HCT116 (cell line): ENCODE measurements at regions not wholly inside any gene's neighbourhood (a gene's known extent, or its start where the extent isn't known, plus 50 kb on each side); places are given as distances from the start of the nearest gene placed in this dataset.

Experiments
- ATAC-seq: fragments of 200-7000 bp; cut with Tn5 transposase; 2 replicates; pipeline ENCODE4 v1.9.1; 2020; ENCODE audit warnings: mild to moderate bottlenecking, moderate library complexity
- BruUV-seq: library from RNA; stranded (reverse); fragments of 400-500 nt; replicated peaks from 2 replicates; lab custom pipeline; 2021; lab: Mats Ljungman, UMichigan
- CTCF ChIA-PET: fragments of 300-600 bp; sonication (Branson Sonifier 250); formaldehyde crosslinking; loops from one replicate; lab custom pipeline; 2021; ENCODE audit warnings: antibody characterized with exemption; lab: Charles Lee
- POLR2A ChIA-PET: fragments of 300-600, 350-600 bp; sonication (Branson Sonifier 250); formaldehyde crosslinking; loops from one replicate; lab custom pipeline; 2021; ENCODE audit warnings: antibody characterized with exemption; lab: Charles Lee
- RAD21 ChIA-PET, 2 experiments: fragments of 300-600 bp; sonication (Branson Sonifier 250); formaldehyde crosslinking; loops; one replicate each; lab custom pipeline; 2023; ENCODE audit warnings: low total read pairs in 2 of 2; ENCODE audit not compliant: uncharacterized antibody in 2 of 2, unreplicated experiment in 2 of 2, low non-redundant PET in 1 of 2; lab: Charles Lee
- DNase-seq: peaks from one replicate; pipeline ENCODE4 v3.0.0-alpha.2; 2010; ENCODE audit warnings: low read depth, low spot score
- H2AFZ ChIP-seq: fragments of 200-600 bp; shearing (Covaris generic), sonication (generic); 2 replicates; pipeline ENCODE4 v1.6.1; 2017; ENCODE audit warnings: low read depth, mixed run types, mixed read lengths, antibody characterized with exemption, low read length; ENCODE audit not compliant: poor library complexity, severe bottlenecking
- H3K27ac ChIP-seq: 2 replicates; pipeline ENCODE4 v1.5.1; 2012; ENCODE audit warnings: low read depth, low read length
- H3K27me3 ChIP-seq: fragments of 200-600 bp; sonication (generic); 2 replicates; pipeline ENCODE4 v1.6.1; 2016; ENCODE audit warnings: mixed run types, low read length, mixed read lengths; ENCODE audit not compliant: insufficient read depth
- H3K36me3 ChIP-seq, 2 experiments: fragments of 200-500 bp in 1 of 2; fragments of 200-600 bp in 1 of 2; sonication (Bioruptor generic) in 1 of 2; sonication (generic) in 1 of 2; 2 replicates each; pipeline versions ENCODE4 v1.5.1 to v1.6.1; 2014 to 2016; ENCODE audit warnings: low read length in 2 of 2, inconsistent platforms in 1 of 2, mixed read lengths in 1 of 2, mixed run types in 1 of 2; ENCODE audit not compliant: insufficient read depth in 2 of 2, control insufficient read depth in 1 of 2
- H3K4me1 ChIP-seq, 2 experiments: fragments of 200-600 bp in 1 of 2; sonication (generic) in 1 of 2; 2 replicates each; pipeline versions ENCODE4 v1.5.1 to v1.6.1; 2012 to 2017; ENCODE audit warnings: low read length in 2 of 2, inconsistent platforms in 1 of 2, mild to moderate bottlenecking in 1 of 2, mixed read lengths in 1 of 2, mixed run types in 1 of 2, moderate library complexity in 1 of 2; ENCODE audit not compliant: insufficient read depth in 2 of 2, control insufficient read depth in 1 of 2
- H3K4me2 ChIP-seq: fragments of 200-600 bp; sonication (generic); 2 replicates; pipeline ENCODE4 v1.6.1; 2017; ENCODE audit warnings: mixed run types, low read length, mixed read lengths
- H3K4me3 ChIP-seq, 2 experiments: fragments of 200-600 bp in 1 of 2; sonication (generic) in 1 of 2; replicated peaks in 1 of 2; 2 replicates each; pipeline ENCODE4 v1.5.1; 2011 to 2016; ENCODE audit warnings: low read length in 2 of 2, control low read depth in 1 of 2, low read depth in 1 of 2, mild to moderate bottlenecking in 1 of 2, mixed read lengths in 1 of 2, mixed run types in 1 of 2
- H3K79me2 ChIP-seq: fragments of 200-600 bp; sonication (generic); 2 replicates; pipeline ENCODE4 v1.6.1; 2017; ENCODE audit warnings: mild to moderate bottlenecking, mixed run types, low read length, moderate library complexity, mixed read lengths; ENCODE audit not compliant: insufficient read depth
- H3K9ac ChIP-seq: fragments of 200-600 bp; sonication (generic); 2 replicates; pipeline ENCODE4 v1.6.1; 2016; ENCODE audit warnings: low read length, mixed read lengths
- H3K9me2 ChIP-seq: fragments of 200-600 bp; sonication (generic), shearing (Covaris generic); 2 replicates; pipeline ENCODE4 v1.6.1; 2017; ENCODE audit warnings: mixed run types, mild to moderate bottlenecking, moderate library complexity; ENCODE audit not compliant: insufficient read depth
- H3K9me3 ChIP-seq, 2 experiments: fragments of 200-500 bp in 1 of 2; fragments of 200-600 bp in 1 of 2; sonication (Bioruptor generic) in 1 of 2; sonication (generic) in 1 of 2; 2 replicates each; pipeline ENCODE4 v1.6.1; 2014 to 2017; ENCODE audit warnings: low read length in 2 of 2, mixed read lengths in 2 of 2, inconsistent platforms in 1 of 2, low read depth in 1 of 2, mild to moderate bottlenecking in 1 of 2, mixed run types in 1 of 2, moderate library complexity in 1 of 2; ENCODE audit not compliant: control insufficient read depth in 1 of 2, insufficient read depth in 1 of 2
- H4K20me1 ChIP-seq: fragments of 200-600 bp; sonication (generic), shearing (Covaris generic); 2 replicates; pipeline ENCODE4 v1.6.1; 2017; ENCODE audit warnings: mixed run types, mild to moderate bottlenecking, moderate library complexity; ENCODE audit not compliant: insufficient read depth
- CBX3 ChIP-seq: IDR thresholded peaks from 2 replicates; pipeline ENCODE4 v1.6.1; 2012; ENCODE audit warnings: low read depth
- CEBPB ChIP-seq: IDR thresholded peaks from 2 replicates; pipeline ENCODE4 v1.6.1; 2012; ENCODE audit warnings: low read depth
- CTCF ChIP-seq, 3 experiments: fragments of 200-600 bp in 1 of 3; sonication (generic) in 1 of 3; IDR thresholded peaks in 2 of 3; conservative IDR thresholded peaks in 1 of 3; 2 replicates each; pipeline ENCODE4 v1.5.1; 2012 to 2017; ENCODE audit warnings: low read depth in 2 of 3, low read length in 2 of 3, antibody characterized with exemption in 1 of 3, borderline replicate concordance in 1 of 3, control low read depth in 1 of 3, mild to moderate bottlenecking in 1 of 3, mixed read lengths in 1 of 3, mixed run types in 1 of 3, moderate library complexity in 1 of 3; ENCODE audit not compliant: insufficient read depth in 1 of 3
- EGR1 ChIP-seq: IDR thresholded peaks from 2 replicates; pipeline ENCODE4 v1.6.1; 2012; ENCODE audit warnings: low read depth
- ELF1 ChIP-seq: IDR thresholded peaks from 2 replicates; pipeline ENCODE4 v1.6.1; 2012; ENCODE audit warnings: low read depth, borderline replicate concordance
- EZH2 ChIP-seq: fragments of 200-600 bp; sonication (generic); IDR thresholded peaks from 2 replicates; pipeline ENCODE4 v1.6.1; 2017; ENCODE audit warnings: antibody characterized with exemption, mixed run types
- EZH2phosphoT487 ChIP-seq: fragments of 200-600 bp; IDR thresholded peaks from 2 replicates; pipeline ENCODE4 v1.6.1; 2018; ENCODE audit warnings: antibody characterized with exemption, borderline replicate concordance
- FOSL1 ChIP-seq: IDR thresholded peaks from 2 replicates; pipeline ENCODE4 v1.6.1; 2012; ENCODE audit warnings: low read depth
- JUND ChIP-seq: IDR thresholded peaks from 2 replicates; pipeline ENCODE4 v1.6.1; 2012
- MAX ChIP-seq: IDR thresholded peaks from 2 replicates; pipeline ENCODE4 v1.6.1; 2012
- RAD21 ChIP-seq: IDR thresholded peaks from 2 replicates; pipeline ENCODE4 v1.6.1; 2012; ENCODE audit warnings: low read depth, mild to moderate bottlenecking
- REST ChIP-seq: IDR thresholded peaks from 2 replicates; pipeline ENCODE4 v1.6.1; 2012; ENCODE audit warnings: low read depth
- SIN3A ChIP-seq: IDR thresholded peaks from 2 replicates; pipeline ENCODE4 v1.6.1; 2012; ENCODE audit warnings: low read depth
- SP1 ChIP-seq: IDR thresholded peaks from 2 replicates; pipeline ENCODE4 v1.6.1; 2012; ENCODE audit warnings: low read depth
- SRF ChIP-seq: IDR thresholded peaks from 2 replicates; pipeline ENCODE4 v1.6.1; 2012; ENCODE audit warnings: low read depth
- TCF7L2 ChIP-seq: IDR thresholded peaks from 2 replicates; pipeline ENCODE4 v1.7.0; 2011; ENCODE audit warnings: borderline replicate concordance, inconsistent platforms; ENCODE audit not compliant: insufficient read depth, insufficient read length; ENCODE audit errors: extremely low read depth
- YY1 ChIP-seq: IDR thresholded peaks from 2 replicates; pipeline ENCODE4 v1.6.1; 2011; ENCODE audit warnings: low read length, low read depth, moderate library complexity, mild to moderate bottlenecking; ENCODE audit not compliant: insufficient replicate concordance; ENCODE audit errors: extremely low read depth
- ZBTB33 ChIP-seq: IDR thresholded peaks from 2 replicates; pipeline ENCODE4 v1.6.1; 2011; ENCODE audit warnings: mild to moderate bottlenecking, low read length, moderate library complexity; ENCODE audit not compliant: insufficient replicate concordance; ENCODE audit errors: extremely low read depth
- ZFX ChIP-seq: fragments of 450-650 bp; IDR thresholded peaks from 2 replicates; pipeline ENCODE4 v1.6.1; 2017
- ZNF274 ChIP-seq: fragments of 200-500 bp; sonication (Bioruptor generic); IDR thresholded peaks from 2 replicates; pipeline ENCODE4 v1.6.1; 2014; ENCODE audit warnings: mild to moderate bottlenecking, low read depth, low read length, inconsistent platforms
- intact Hi-C: fragments of 100-400 bp; cut with micrococcal nuclease; formaldehyde crosslinking; loops from 2 replicates; pipeline ENCODE4 v1.10.0; 2022

- CTCF ChIA-PET: no interaction called here
- BruUV-seq: no TSS peak
- no peak overlapping the region for H2AFZ ChIP-seq
Observed at GRCh38 chr22:41034706-41035105, 57.7 kb upstream of the EP300 start.

More at GRCh38 chr22:41034706-41035105, 57.7 kb upstream of the EP300 start:
- Histone ChIP-seq H3K4me1 (peaks cover 0 to 7% of the 10 kb centered on the region in 2 experiments; a peak in 1 of 4 replicates), H3K9me2 (no peaks in the 10 kb centered on the region), H3K9me3 (no peaks in the 10 kb centered on the region), H3K36me3 (no peaks in the 10 kb centered on the region), H3K4me2 (no peak overlapping the region), H3K27me3 (no peaks in the 10 kb centered on the region), H3K79me2 (no peaks in the 10 kb centered on the region), H3K27ac (no peak overlapping the region), H4K20me1 (no peaks in the 10 kb centered on the region), H3K9ac (no peak overlapping the region), H3K4me3 (no peak overlapping the region)
- ATAC-seq (no peak), DNase-seq (no peak)
- ChIA-PET POLR2A (no interaction called here), RAD21 (no interaction called here)
- intact Hi-C loops: no loop called here
- no peak for TF ChIP-seq ZBTB33
- no peak for TF ChIP-seq REST
- TF ChIP-seq FOSL1: no peak
- TF ChIP-seq ELF1: no peak
- no peak for TF ChIP-seq CBX3
- TF ChIP-seq SRF: no peak
- no peak for TF ChIP-seq JUND
- no peak for TF ChIP-seq ZFX
- no peak for TF ChIP-seq EGR1
- TF ChIP-seq MAX: no peak
- no peak for TF ChIP-seq RAD21
- TF ChIP-seq ZNF274: no peak
- no peak for TF ChIP-seq EZH2phosphoT487
- no peak for TF ChIP-seq YY1
- TF ChIP-seq EZH2: no peak
- TF ChIP-seq SP1: no peak
- no peak for TF ChIP-seq CEBPB
- TF ChIP-seq CTCF (IDR thresholded peaks at IDR 0.05 in 2 of 3, conservative IDR thresholded peaks at IDR 0.05 in 1 of 3; ENCODE audit: borderline replicate concordance in 1 of 3, insufficient read depth in 1 of 3, low read depth in 2 of 3, low read length in 2 of 3): no peak
- no peak for TF ChIP-seq TCF7L2
- TF ChIP-seq SIN3A: no peak
